Trophoblast cell (in vitro differentiated cells and primary cell): ENCODE measurements at regions not wholly inside any gene's neighbourhood (a gene's known extent, or its start where the extent isn't known, plus 50 kb on each side); places are given as distances from the start of the nearest gene placed in this dataset.

Experiments used
- DNase-seq, 2 donors: peaks; one replicate each; pipeline ENCODE4 v3.0.0-alpha.2; 2016
- H2AFZ ChIP-seq: 2 replicates; pipeline ENCODE4 v1.6.1; 2013; ENCODE audit warnings: low read length, moderate library complexity, mild to moderate bottlenecking; ENCODE audit not compliant: insufficient read depth, poor library complexity
- H2AK5ac ChIP-seq: 2 replicates; pipeline ENCODE4 v1.6.1; 2013; ENCODE audit warnings: mild to moderate bottlenecking, low read length
- H2BK120ac ChIP-seq: 2 replicates; pipeline ENCODE4 v1.6.1; 2013; ENCODE audit warnings: low read length, mild to moderate bottlenecking, moderate library complexity; ENCODE audit not compliant: insufficient read depth, poor library complexity
- H2BK12ac ChIP-seq: 2 replicates; pipeline ENCODE4 v1.6.1; 2013; ENCODE audit warnings: mild to moderate bottlenecking, low read length, moderate library complexity
- H2BK5ac ChIP-seq: 2 replicates; pipeline ENCODE4 v1.6.1; 2013; ENCODE audit warnings: low read length, low read depth, moderate library complexity, mild to moderate bottlenecking; ENCODE audit not compliant: poor library complexity
- H3K14ac ChIP-seq: 2 replicates; pipeline ENCODE4 v1.6.1; 2013; ENCODE audit warnings: mild to moderate bottlenecking, low read length
- H3K18ac ChIP-seq: 2 replicates; pipeline ENCODE4 v1.6.1; 2013; ENCODE audit warnings: mild to moderate bottlenecking, low read length
- H3K23ac ChIP-seq: 2 replicates; pipeline ENCODE4 v1.6.1; 2013; ENCODE audit warnings: low read length
- H3K27ac ChIP-seq: 2 replicates; pipeline ENCODE4 v1.5.1; 2013; ENCODE audit warnings: low read depth, mild to moderate bottlenecking, inconsistent platforms, low read length, moderate library complexity
- H3K27me3 ChIP-seq: 2 replicates; pipeline ENCODE4 v1.6.1; 2013; ENCODE audit warnings: inconsistent platforms, mild to moderate bottlenecking, low read length, moderate library complexity; ENCODE audit not compliant: insufficient read depth
- H3K36me3 ChIP-seq, 2 experiments: 1 replicate in 1 of 2; 2 replicates in 1 of 2; pipeline ENCODE4 v1.6.1; 2013; ENCODE audit warnings: low read length in 2 of 2, mild to moderate bottlenecking in 2 of 2, moderate library complexity in 1 of 2; ENCODE audit not compliant: insufficient read depth in 2 of 2, control insufficient read depth in 1 of 2
- H3K4ac ChIP-seq: 2 replicates; pipeline ENCODE4 v1.6.1; 2013; ENCODE audit warnings: low read depth, mild to moderate bottlenecking, low read length, moderate library complexity
- H3K4me1 ChIP-seq, 2 experiments: 1 replicate in 1 of 2; 2 replicates in 1 of 2; pipeline ENCODE4 v1.6.1; 2013; ENCODE audit warnings: low read length in 2 of 2, mild to moderate bottlenecking in 2 of 2, moderate library complexity in 1 of 2; ENCODE audit not compliant: insufficient read depth in 2 of 2, control insufficient read depth in 1 of 2
- H3K4me2 ChIP-seq: 2 replicates; pipeline ENCODE4 v1.6.1; 2013; ENCODE audit warnings: inconsistent platforms, mild to moderate bottlenecking, low read length, moderate library complexity
- H3K4me3 ChIP-seq: 2 replicates; pipeline ENCODE4 v1.5.1; 2013; ENCODE audit warnings: mild to moderate bottlenecking, low read depth, low read length, inconsistent platforms
- H3K79me1 ChIP-seq: one replicate; pipeline ENCODE4 v1.6.1; 2013; ENCODE audit warnings: low read length
- H3K79me2 ChIP-seq: 2 replicates; pipeline ENCODE4 v1.6.1; 2013; ENCODE audit warnings: low read length, mild to moderate bottlenecking; ENCODE audit not compliant: control insufficient read depth, insufficient read depth, poor library complexity
- H3K9ac ChIP-seq: 2 replicates; pipeline ENCODE4 v1.6.1; 2013; ENCODE audit warnings: mild to moderate bottlenecking, low read length
- H3K9me3 ChIP-seq: 2 replicates; pipeline ENCODE4 v1.6.1; 2013; ENCODE audit warnings: low read depth, mild to moderate bottlenecking, control low read depth, inconsistent platforms, low read length; ENCODE audit not compliant: insufficient read depth
- H4K12ac ChIP-seq: 2 replicates; pipeline ENCODE4 v1.6.1; 2013; ENCODE audit warnings: low read depth, mild to moderate bottlenecking, low read length, moderate library complexity
- H4K8ac ChIP-seq: 2 replicates; pipeline ENCODE4 v1.6.1; 2013; ENCODE audit warnings: low read depth, mild to moderate bottlenecking, low read length, moderate library complexity
- H4K91ac ChIP-seq: one replicate; pipeline ENCODE4 v1.6.1; 2013; ENCODE audit warnings: low read depth, mild to moderate bottlenecking, low read length, moderate library complexity
- WGBS: extraction: QIAGEN DNeasy Blood & Tissue Kit; methylation state at CpG from one replicate; pipeline ENCODE4 v1.1.7; 2013; ENCODE audit warnings: missing lambda C conversion rate; ENCODE audit not compliant: insufficient read length, insufficient coverage; ENCODE audit errors: extremely low coverage; 5-methylcytosine and 5-hydroxymethylcytosine counted together

- no peaks in the 10 kb centered on the region for H3K36me3 ChIP-seq
- WGBS, result no CpG with 5 or more reads among the region's 3 CpGs
- no peak overlapping the region for H3K23ac ChIP-seq
- H3K79me2 ChIP-seq, result no peaks in the 10 kb centered on the region
- no peak overlapping the region for H2BK5ac ChIP-seq
- H3K27me3 ChIP-seq, result no peaks in the 10 kb centered on the region
- H2AK5ac ChIP-seq, result no peak overlapping the region
- no peak overlapping the region for H2BK120ac ChIP-seq
- H3K4me1 ChIP-seq, result no peaks in the 10 kb centered on the region
- H4K8ac ChIP-seq, result no peak overlapping the region
- no peak overlapping the region for H3K9ac ChIP-seq
- H4K12ac ChIP-seq, result no peak overlapping the region
- H3K18ac ChIP-seq, result no peak overlapping the region
- no peak overlapping the region for H2AFZ ChIP-seq
- no peak for DNase-seq
- no peak overlapping the region for H3K4ac ChIP-seq
- no peaks in the 10 kb centered on the region for H3K79me1 ChIP-seq
- H3K4me3 ChIP-seq, result no peak overlapping the region
- H3K9me3 ChIP-seq, result no peaks in the 10 kb centered on the region
- no peak overlapping the region for H4K91ac ChIP-seq
- H3K27ac ChIP-seq, result no peak overlapping the region
- H3K14ac ChIP-seq, result no peak overlapping the region
- H2BK12ac ChIP-seq, result no peak overlapping the region
- H3K4me2 ChIP-seq, result no peak overlapping the region
These were observed 139.6 kb downstream of the IL20RB start for GRCh38 chr3:137097386-137097785.

GRCh38 chr3:137097852-137098251 is 140.1 kb downstream of the IL20RB start:
- no CpG with 5 or more reads among the region's 5 CpGs for WGBS

GRCh38 chr3:137099364-137100219 is 141.8 kb downstream of the IL20RB start:
- H2BK12ac ChIP-seq, result no peak overlapping the region
- no peak overlapping the region for H3K18ac ChIP-seq
- no peak overlapping the region for H3K27ac ChIP-seq
- H3K14ac ChIP-seq, result no peak overlapping the region
- H3K4me3 ChIP-seq, result no peak overlapping the region
- no peak overlapping the region for H4K8ac ChIP-seq
- H3K4ac ChIP-seq, result no peak overlapping the region
- no peaks in the 10 kb centered on the region for H3K9me3 ChIP-seq
- no peaks in the 10 kb centered on the region for H3K27me3 ChIP-seq
- H3K79me2 ChIP-seq, result no peaks in the 10 kb centered on the region
- H3K4me2 ChIP-seq, result no peak overlapping the region
- no CpG with 5 or more reads among the region's 3 CpGs for WGBS
- no peaks in the 10 kb centered on the region for H3K4me1 ChIP-seq
- no peak for DNase-seq
- no peak overlapping the region for H3K23ac ChIP-seq
- H3K9ac ChIP-seq, result no peak overlapping the region
- no peak overlapping the region for H2BK120ac ChIP-seq
- no peak overlapping the region for H2AFZ ChIP-seq
- H4K12ac ChIP-seq, result no peak overlapping the region
- no peaks in the 10 kb centered on the region for H3K36me3 ChIP-seq
- H3K79me1 ChIP-seq, result no peaks in the 10 kb centered on the region
- H2AK5ac ChIP-seq, result no peak overlapping the region
- H2BK5ac ChIP-seq, result no peak overlapping the region
- H4K91ac ChIP-seq, result no peak overlapping the region

More at GRCh38 chr3:137097852-137098251, 140.1 kb downstream of the IL20RB start:
- Histone ChIP-seq H3K14ac (no peak overlapping the region), H2BK5ac (no peak overlapping the region), H4K8ac (no peak overlapping the region), H3K9ac (no peak overlapping the region), H3K18ac (no peak overlapping the region), H2AFZ (no peak overlapping the region), H3K4me2 (no peak overlapping the region), H2AK5ac (no peak overlapping the region), H3K79me2 (no peaks in the 10 kb centered on the region), H3K27me3 (no peaks in the 10 kb centered on the region), H3K4me3 (no peak overlapping the region), H3K23ac (no peak overlapping the region), H2BK12ac (no peak overlapping the region), H3K4me1 (no peaks in the 10 kb centered on the region), H2BK120ac (no peak overlapping the region), H3K9me3 (no peaks in the 10 kb centered on the region), H3K27ac (no peak overlapping the region), H4K12ac (no peak overlapping the region), H3K4ac (no peak overlapping the region), H3K36me3 (no peaks in the 10 kb centered on the region), H4K91ac (no peak overlapping the region), H3K79me1 (no peaks in the 10 kb centered on the region)
- no peak for DNase-seq

GRCh38 chr3:137100326-137100725 is 142.5 kb downstream of the IL20RB start:
- no peak overlapping the region for H3K27ac ChIP-seq
- no peak overlapping the region for H3K4me3 ChIP-seq
- H3K79me1 ChIP-seq, result no peaks in the 10 kb centered on the region
- no peak overlapping the region for H2BK120ac ChIP-seq
- H2BK5ac ChIP-seq, result no peak overlapping the region
- H3K23ac ChIP-seq, result no peak overlapping the region
- H3K4ac ChIP-seq, result no peak overlapping the region
- no peak overlapping the region for H2AK5ac ChIP-seq
- H3K27me3 ChIP-seq, result no peaks in the 10 kb centered on the region
- no peak overlapping the region for H3K4me2 ChIP-seq
- H3K79me2 ChIP-seq, result no peaks in the 10 kb centered on the region
- no peak overlapping the region for H4K12ac ChIP-seq
- no peak overlapping the region for H3K14ac ChIP-seq
- no CpG with 5 or more reads among the region's 1 CpG for WGBS
- H4K8ac ChIP-seq, result no peak overlapping the region
- no peak overlapping the region for H3K18ac ChIP-seq
- H3K9ac ChIP-seq, result no peak overlapping the region
- no peaks in the 10 kb centered on the region for H3K4me1 ChIP-seq
- DNase-seq, result no peak
- H3K9me3 ChIP-seq, result no peaks in the 10 kb centered on the region
- H3K36me3 ChIP-seq, result no peaks in the 10 kb centered on the region
- H4K91ac ChIP-seq, result no peak overlapping the region
- no peak overlapping the region for H2AFZ ChIP-seq
- no peak overlapping the region for H2BK12ac ChIP-seq
